ENCODE measurements at regions not wholly inside any gene's neighbourhood (a gene's known extent, or its start where the extent isn't known, plus 50 kb on each side); places are given as distances from the start of the nearest gene placed in this dataset.

DNA sequence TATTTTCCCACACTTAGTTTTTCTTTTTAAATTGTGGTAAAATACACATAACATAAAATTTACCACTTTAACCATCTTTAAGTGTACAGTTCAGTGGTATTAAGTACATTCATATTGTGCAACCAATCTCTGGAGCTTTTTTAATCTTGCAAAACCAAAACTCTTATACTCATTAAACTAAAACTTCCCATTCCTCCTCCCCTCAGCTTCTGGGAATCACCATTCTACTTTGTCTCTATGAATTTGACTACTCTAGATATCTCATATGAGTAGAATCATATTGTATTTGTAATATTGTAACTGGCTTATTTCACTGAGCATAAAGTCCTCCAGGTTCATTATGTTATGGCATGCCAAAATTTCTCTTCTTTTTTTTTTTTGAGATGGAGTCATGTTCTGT is 86.4 kb upstream of the JAZF1 start:
- no TSS peak for BruUV-seq (replicated peaks)
- POLR2A ChIA-PET, result no interaction called here
- in situ Hi-C loops (cut with HindIII; ENCODE audit: low pct_unique_long_range_greater_than_20kb, low sequenced_read_pairs), result no loop called here

DNA sequence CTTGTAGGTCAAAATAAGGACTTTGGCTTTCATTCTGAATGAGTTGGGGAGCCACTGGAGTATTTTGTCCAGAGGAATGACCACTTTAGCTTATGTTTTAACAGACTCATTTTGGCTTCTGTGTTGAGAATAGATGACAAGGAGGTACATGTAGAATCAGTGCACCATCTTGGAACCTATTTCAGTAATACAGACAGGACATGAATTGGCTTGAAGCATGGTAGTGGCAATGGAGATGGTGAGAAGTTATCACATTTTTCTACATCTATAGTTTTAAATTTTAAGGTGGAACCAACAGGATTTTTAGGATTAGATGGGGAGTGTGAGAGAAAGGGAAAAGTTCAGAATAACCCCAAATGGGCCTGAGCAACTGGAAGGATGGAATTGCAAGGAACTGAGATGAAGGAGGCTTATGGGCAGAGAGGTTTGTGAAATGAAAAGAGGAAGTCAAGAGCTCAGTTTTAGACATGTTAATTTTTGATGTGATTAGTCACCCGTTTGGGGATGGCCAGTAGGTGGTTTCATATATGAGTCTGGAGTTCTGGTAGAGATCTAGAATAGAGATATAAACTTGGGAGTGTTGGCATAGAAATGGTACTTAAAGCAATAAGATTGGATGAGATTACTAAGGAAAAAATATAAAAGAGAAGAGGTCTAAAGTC is 89.2 kb upstream of the JAZF1 start:
- H3K4me1 ChIP-seq (ENCODE audit: control insufficient read depth, insufficient read depth, low read length), result no peaks in the 10 kb centered on the region
- ATAC-seq (no peak), DNase-seq (ENCODE audit: low read depth, low spot score) (no peak)
- H3K36me3 ChIP-seq (ENCODE audit: control insufficient read depth, insufficient read depth, low read length), result no peaks in the 10 kb centered on the region
- intact Hi-C loops (cut with micrococcal nuclease; ENCODE audit: unreplicated experiment) (no loop called here), in situ Hi-C loops (cut with HindIII; ENCODE audit: low pct_unique_long_range_greater_than_20kb, low sequenced_read_pairs) (no loop called here)
- H3K27me3 ChIP-seq (ENCODE audit: control insufficient read depth, insufficient read depth, low read length), result no peaks in the 10 kb centered on the region
- H3K4me3 ChIP-seq (ENCODE audit: low read depth in 2 of 2, low read length in 2 of 2), result no peak overlapping the region
- no TSS peak for BruUV-seq (replicated peaks)
- ChIA-PET CTCF (interaction anchor here (0.6 kb wide), 1 partner anchor 23 kb away, joined by 3 read pairs; no protein-coding TSS in a partner anchor), POLR2A (no interaction called here)
- no peak overlapping the region for H3K27ac ChIP-seq (ENCODE audit: low read length)
- TF ChIP-seq, protein P1, sequence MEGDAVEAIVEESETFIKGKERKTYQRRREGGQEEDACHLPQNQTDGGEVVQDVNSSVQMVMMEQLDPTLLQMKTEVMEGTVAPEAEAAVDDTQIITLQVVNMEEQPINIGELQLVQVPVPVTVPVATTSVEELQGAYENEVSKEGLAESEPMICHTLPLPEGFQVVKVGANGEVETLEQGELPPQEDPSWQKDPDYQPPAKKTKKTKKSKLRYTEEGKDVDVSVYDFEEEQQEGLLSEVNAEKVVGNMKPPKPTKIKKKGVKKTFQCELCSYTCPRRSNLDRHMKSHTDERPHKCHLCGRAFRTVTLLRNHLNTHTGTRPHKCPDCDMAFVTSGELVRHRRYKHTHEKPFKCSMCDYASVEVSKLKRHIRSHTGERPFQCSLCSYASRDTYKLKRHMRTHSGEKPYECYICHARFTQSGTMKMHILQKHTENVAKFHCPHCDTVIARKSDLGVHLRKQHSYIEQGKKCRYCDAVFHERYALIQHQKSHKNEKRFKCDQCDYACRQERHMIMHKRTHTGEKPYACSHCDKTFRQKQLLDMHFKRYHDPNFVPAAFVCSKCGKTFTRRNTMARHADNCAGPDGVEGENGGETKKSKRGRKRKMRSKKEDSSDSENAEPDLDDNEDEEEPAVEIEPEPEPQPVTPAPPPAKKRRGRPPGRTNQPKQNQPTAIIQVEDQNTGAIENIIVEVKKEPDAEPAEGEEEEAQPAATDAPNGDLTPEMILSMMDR (IDR thresholded peaks at IDR 0.05), result no peak
- TF ChIP-seq TCF7L2 (IDR thresholded peaks at IDR 0.05; ENCODE audit: low read depth, low read length), result no peak
- no peaks in the 10 kb centered on the region for H3K9me3 ChIP-seq (ENCODE audit: control insufficient read depth, insufficient read depth, low read depth, low read length)

More for the DNA sequence above, 86.4 kb upstream of the JAZF1 start:
- DNase-seq (ENCODE audit: low read depth, low spot score) (no peak), ATAC-seq (no peak)
- Histone ChIP-seq H3K9me3 (ENCODE audit: control insufficient read depth, insufficient read depth, low read depth, low read length) (no peaks in the 10 kb centered on the region), H3K36me3 (ENCODE audit: control insufficient read depth, insufficient read depth, low read length) (no peaks in the 10 kb centered on the region), H3K27ac (ENCODE audit: low read length) (no peak overlapping the region), H3K4me3 (ENCODE audit: low read depth in 2 of 2, low read length in 2 of 2) (no peak overlapping the region), H3K27me3 (ENCODE audit: control insufficient read depth, insufficient read depth, low read length) (no peaks in the 10 kb centered on the region), H3K4me1 (ENCODE audit: control insufficient read depth, insufficient read depth, low read length) (no peaks in the 10 kb centered on the region)
- intact Hi-C loops (cut with micrococcal nuclease; ENCODE audit: unreplicated experiment), result no loop called here
- CTCF ChIA-PET, result no interaction called here
- TF ChIP-seq POLR2AphosphoS5 (IDR thresholded peaks at IDR 0.05; ENCODE audit: low read depth, low read length), result no peak
- TF ChIP-seq, protein P2, sequence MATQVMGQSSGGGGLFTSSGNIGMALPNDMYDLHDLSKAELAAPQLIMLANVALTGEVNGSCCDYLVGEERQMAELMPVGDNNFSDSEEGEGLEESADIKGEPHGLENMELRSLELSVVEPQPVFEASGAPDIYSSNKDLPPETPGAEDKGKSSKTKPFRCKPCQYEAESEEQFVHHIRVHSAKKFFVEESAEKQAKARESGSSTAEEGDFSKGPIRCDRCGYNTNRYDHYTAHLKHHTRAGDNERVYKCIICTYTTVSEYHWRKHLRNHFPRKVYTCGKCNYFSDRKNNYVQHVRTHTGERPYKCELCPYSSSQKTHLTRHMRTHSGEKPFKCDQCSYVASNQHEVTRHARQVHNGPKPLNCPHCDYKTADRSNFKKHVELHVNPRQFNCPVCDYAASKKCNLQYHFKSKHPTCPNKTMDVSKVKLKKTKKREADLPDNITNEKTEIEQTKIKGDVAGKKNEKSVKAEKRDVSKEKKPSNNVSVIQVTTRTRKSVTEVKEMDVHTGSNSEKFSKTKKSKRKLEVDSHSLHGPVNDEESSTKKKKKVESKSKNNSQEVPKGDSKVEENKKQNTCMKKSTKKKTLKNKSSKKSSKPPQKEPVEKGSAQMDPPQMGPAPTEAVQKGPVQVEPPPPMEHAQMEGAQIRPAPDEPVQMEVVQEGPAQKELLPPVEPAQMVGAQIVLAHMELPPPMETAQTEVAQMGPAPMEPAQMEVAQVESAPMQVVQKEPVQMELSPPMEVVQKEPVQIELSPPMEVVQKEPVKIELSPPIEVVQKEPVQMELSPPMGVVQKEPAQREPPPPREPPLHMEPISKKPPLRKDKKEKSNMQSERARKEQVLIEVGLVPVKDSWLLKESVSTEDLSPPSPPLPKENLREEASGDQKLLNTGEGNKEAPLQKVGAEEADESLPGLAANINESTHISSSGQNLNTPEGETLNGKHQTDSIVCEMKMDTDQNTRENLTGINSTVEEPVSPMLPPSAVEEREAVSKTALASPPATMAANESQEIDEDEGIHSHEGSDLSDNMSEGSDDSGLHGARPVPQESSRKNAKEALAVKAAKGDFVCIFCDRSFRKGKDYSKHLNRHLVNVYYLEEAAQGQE (IDR thresholded peaks at IDR 0.05; ENCODE audit: insufficient read depth in 1 of 2, low read depth in 2 of 2, low read length in 1 of 2), result no peak
- TF ChIP-seq, protein P1 (IDR thresholded peaks at IDR 0.05), result no peak
- no peak for TF ChIP-seq SIN3A (IDR thresholded peaks at IDR 0.05; ENCODE audit: borderline replicate concordance, insufficient read depth, low read depth, low read length)
- no peak for TF ChIP-seq TCF7L2 (IDR thresholded peaks at IDR 0.05; ENCODE audit: low read depth, low read length)

All from Panc1 (cell line).